GM19023 (cell line): ENCODE measurements at regions not wholly inside any gene's neighbourhood (a gene's known extent, or its start where the extent isn't known, plus 50 kb on each side); places are given as distances from the start of the nearest gene placed in this dataset.
A peak's percentile ranks its signal among the peaks of the same experiment; 100 is the strongest.
"Not testable (repeated sequence)": the region's sequence is repeated elsewhere in the genome, so short reads cannot be mapped to it uniquely, and the experiment has no call there.

Source experiments
- ATAC-seq: cut with Tn5 transposase; IDR thresholded peaks from one replicate; pipeline ENCODE4 v1.9.1; 2021; ENCODE audit warnings: mild to moderate bottlenecking, moderate library complexity; ENCODE audit not compliant: unreplicated experiment

- no peak for ATAC-seq
Measured at GRCh38 chr16:72598696-72599095, 426.7 kb upstream of the PMFBP1 start.

- ATAC-seq, result no peak
Measured at GRCh38 chr16:72597938-72598337, 426.0 kb upstream of the PMFBP1 start.

- ATAC-seq, result no peak
Measured at GRCh38 chr16:72596373-72596772, 424.4 kb upstream of the PMFBP1 start.

- peak; percentile 81 for ATAC-seq
Measured at GRCh38 chr16:72590151-72590937, 418.4 kb upstream of the PMFBP1 start.

- no peak for ATAC-seq
Measured at GRCh38 chr16:72588551-72588950, 416.6 kb upstream of the PMFBP1 start.

- ATAC-seq, result not testable (repeated sequence)
Measured at GRCh38 chr16:72578061-72578460, 406.1 kb upstream of the PMFBP1 start.

- no peak for ATAC-seq
Measured at GRCh38 chr16:72576189-72576588, 404.2 kb upstream of the PMFBP1 start.

GRCh38 chr16:72569677-72570076, 397.7 kb upstream of the PMFBP1 start:
- ATAC-seq, result no peak

- no peak for ATAC-seq
Measured at GRCh38 chr16:72568502-72568901, 396.5 kb upstream of the PMFBP1 start.

- ATAC-seq, result no peak
Measured at GRCh38 chr16:72566174-72566573, 394.2 kb upstream of the PMFBP1 start.

- ATAC-seq, result no peak
Measured at GRCh38 chr16:72565106-72565505, 393.2 kb upstream of the PMFBP1 start.

GRCh38 chr16:72560617-72561016, 388.7 kb upstream of the PMFBP1 start:
- ATAC-seq, result no peak

- ATAC-seq, result no peak
Measured at GRCh38 chr16:72558501-72558900, 386.5 kb upstream of the PMFBP1 start.

- no peak for ATAC-seq
Measured at GRCh38 chr16:72554935-72555334, 383.0 kb upstream of the PMFBP1 start.

GRCh38 chr16:72552654-72553053, 380.7 kb upstream of the PMFBP1 start:
- ATAC-seq, result no peak

GRCh38 chr16:72551649-72552048, 379.7 kb upstream of the PMFBP1 start:
- no peak for ATAC-seq

- ATAC-seq, result no peak
Measured at GRCh38 chr16:72549878-72550277, 377.9 kb upstream of the PMFBP1 start.

GRCh38 chr16:72542102-72542501, 370.1 kb upstream of the PMFBP1 start:
- ATAC-seq, result no peak

- no peak for ATAC-seq
Measured at GRCh38 chr16:72537664-72538063, 365.7 kb upstream of the PMFBP1 start.

GRCh38 chr16:72536723-72537435, 364.9 kb upstream of the PMFBP1 start:
- no peak for ATAC-seq

GRCh38 chr16:72532906-72533410, 361.0 kb upstream of the PMFBP1 start:
- no peak for ATAC-seq

GRCh38 chr16:72530434-72530833, 358.5 kb upstream of the PMFBP1 start:
- ATAC-seq, result no peak
